Mucosa of descending colon (tissue), 3 donors: ENCODE measurements at regions not wholly inside any gene's neighbourhood (a gene's known extent, or its start where the extent isn't known, plus 50 kb on each side); places are given as distances from the start of the nearest gene placed in this dataset.

Experiments
- ATAC-seq: fragments of 200-7000 bp; cut with Tn5 transposase; one replicate; pipeline ENCODE4 v1.9.1; 2020; ENCODE audit warnings: mild to moderate bottlenecking, moderate library complexity
- DNase-seq, 3 donors: peaks; one replicate each; pipeline ENCODE4 v3.0.0-alpha.2; 2020
- H3K36me3 ChIP-seq: fragments of 200-600 bp; one replicate; pipeline ENCODE4 v1.8.0; 2021; ENCODE audit warnings: low read depth, mild to moderate bottlenecking
- H3K4me1 ChIP-seq: fragments of 200-600 bp; one replicate; pipeline ENCODE4 v1.8.0; 2021; ENCODE audit warnings: low read depth, mild to moderate bottlenecking
- H3K4me3 ChIP-seq: fragments of 200-600 bp; one replicate; pipeline ENCODE4 v1.8.0; 2021; ENCODE audit warnings: mild to moderate bottlenecking
- H3K9me3 ChIP-seq: fragments of 200-600 bp; one replicate; pipeline ENCODE4 v1.8.0; 2021; ENCODE audit warnings: mild to moderate bottlenecking
- CTCF ChIP-seq: fragments of 200-600 bp; IDR thresholded peaks from one replicate; pipeline ENCODE4 v1.8.0; 2022; ENCODE audit warnings: antibody characterized with exemption, mild to moderate bottlenecking
- intact Hi-C, 2 donors: fragments of 100-400 bp; cut with DNase I in 1 of 2; cut with micrococcal nuclease in 1 of 2; formaldehyde crosslinking; loops; one replicate each; pipeline versions ENCODE4 v1.11.0 to v1.11.1; 2022; cut with DNase I, micrococcal nuclease
- donor health status: DM: no; HTN: no; CAD: no; lungs with moderate emphysema.
- donor health status: DM: no; HTN: no; CAD: no.
- donor health status: DM: no; HTN: yes; CAD: no.

GRCh38 chr4:79623021-79623870 lies 215.2 kb upstream of the GK2 start:
- no peaks in the 10 kb centered on the region for H3K4me1 ChIP-seq
- intact Hi-C loops: no loop called here
- no peak for TF ChIP-seq CTCF
- no peak for ATAC-seq
- DNase-seq: no peak
- H3K9me3 ChIP-seq: no peaks in the 10 kb centered on the region
- no peaks in the 10 kb centered on the region for H3K36me3 ChIP-seq
- no peak overlapping the region for H3K4me3 ChIP-seq

- DNase-seq: no peak
- no peak overlapping the region for H3K4me3 ChIP-seq
- H3K36me3 ChIP-seq: no peaks in the 10 kb centered on the region
- intact Hi-C loops: no loop called here
- no peaks in the 10 kb centered on the region for H3K9me3 ChIP-seq
- H3K4me1 ChIP-seq: no peaks in the 10 kb centered on the region
- no peak for TF ChIP-seq CTCF
- no peak for ATAC-seq
These were observed 213.0 kb upstream of the GK2 start for GRCh38 chr4:79621061-79621460.

GRCh38 chr4:79620617-79621016 lies 212.6 kb upstream of the GK2 start:
- Histone ChIP-seq H3K36me3 (no peaks in the 10 kb centered on the region), H3K9me3 (no peaks in the 10 kb centered on the region), H3K4me3 (no peak overlapping the region), H3K4me1 (no peaks in the 10 kb centered on the region)
- TF ChIP-seq CTCF: no peak
- intact Hi-C loops: no loop called here
- DNase-seq (no peak), ATAC-seq (no peak)

- Histone ChIP-seq H3K36me3 (no peaks in the 10 kb centered on the region), H3K4me1 (no peaks in the 10 kb centered on the region), H3K9me3 (no peaks in the 10 kb centered on the region), H3K4me3 (no peak overlapping the region)
- no peak for DNase-seq
- no peak for ATAC-seq
- intact Hi-C loops: no loop called here
- TF ChIP-seq CTCF: no peak
These were observed 205.4 kb upstream of the GK2 start for GRCh38 chr4:79613269-79613935.

- no peak for DNase-seq
- Histone ChIP-seq H3K9me3 (no peaks in the 10 kb centered on the region), H3K4me3 (no peak overlapping the region), H3K36me3 (no peaks in the 10 kb centered on the region), H3K4me1 (no peaks in the 10 kb centered on the region)
- no peak for TF ChIP-seq CTCF
- ATAC-seq: no peak
- intact Hi-C loops: no loop called here
These were observed 203.0 kb upstream of the GK2 start for GRCh38 chr4:79611026-79611425.
